Testis (tissue), 2 donors: ENCODE measurements at regions not wholly inside any gene's neighbourhood (a gene's known extent, or its start where the extent isn't known, plus 50 kb on each side); places are given as distances from the start of the nearest gene placed in this dataset.

Experiments used
- CTCF ChIP-seq, 3 experiments: fragments of 450-650 bp in 2 of 3; fragments of 200-600 bp in 1 of 3; sonication (generic) in 1 of 3; IDR thresholded peaks; one replicate each; pipeline ENCODE4 v1.5.1; 2016 to 2019; ENCODE audit warnings: antibody characterized with exemption in 3 of 3, mild to moderate bottlenecking in 2 of 3, moderate library complexity in 1 of 3
- POLR2A ChIP-seq: fragments of 450-650 bp; IDR thresholded peaks from one replicate; pipeline ENCODE4 v1.6.1; 2017; ENCODE audit warnings: antibody characterized with exemption, mild to moderate bottlenecking, moderate library complexity

GRCh38 chr2:48072583-48072982 is 166.3 kb upstream of the FBXO11 start:
- TF ChIP-seq CTCF (IDR thresholded peaks at IDR 0.05) (no peak), POLR2A (no peak)
